ENCODE measurements at regions not wholly inside any gene's neighbourhood (a gene's known extent, or its start where the extent isn't known, plus 50 kb on each side); places are given as distances from the start of the nearest gene placed in this dataset.
A peak's percentile ranks its signal among the peaks of the same experiment; 100 is the strongest.

GRCh38 chr6:27592481-27593199, 119.7 kb upstream of the ZNF184 start (continued):
- TF ChIP-seq ZNF615 (CRISPR knock-in tag; IDR thresholded peaks at IDR 0.05; ENCODE audit: borderline replicate concordance) (no peak), ELF3 (CRISPR knock-in tag; IDR thresholded peaks at IDR 0.05) (peak; percentile 89), KLF13 (CRISPR knock-in tag; IDR thresholded peaks at IDR 0.05) (no peak), ATRX (CRISPR knock-in tag; IDR thresholded peaks at IDR 0.05; ENCODE audit: borderline replicate concordance) (no peak), ISL2 (CRISPR knock-in tag; IDR thresholded peaks at IDR 0.05) (0 out of 2 replicates have a peak, but pooled peaks have one; percentile 26), KLF6 (CRISPR knock-in tag; IDR thresholded peaks at IDR 0.05) (peak; percentile 45; the same call in 1 of the 2 replicates), TRIM22 (IDR thresholded peaks at IDR 0.05) (no peak), ZNF33B (CRISPR knock-in tag; IDR thresholded peaks at IDR 0.05) (no peak), ZMAT5 (CRISPR knock-in tag; IDR thresholded peaks at IDR 0.05; ENCODE audit: borderline replicate concordance, low read depth) (no peak), HMGXB3 (CRISPR knock-in tag; IDR thresholded peaks at IDR 0.05; ENCODE audit: borderline replicate concordance) (peak; percentile 53; the same call in 1 of the 2 replicates), ZNF138 (CRISPR knock-in tag; IDR thresholded peaks at IDR 0.05; ENCODE audit: low read depth) (0 out of 2 replicates have a peak, but pooled peaks have one; percentile 85), ZNF773 (CRISPR knock-in tag; IDR thresholded peaks at IDR 0.05; ENCODE audit: borderline replicate concordance) (no peak), NFKBIZ (CRISPR knock-in tag; IDR thresholded peaks at IDR 0.05) (peak; percentile 54; the same call in 1 of the 2 replicates), ZNF235 (CRISPR knock-in tag; IDR thresholded peaks at IDR 0.05; ENCODE audit: borderline replicate concordance) (no peak), KDM4B (CRISPR knock-in tag; IDR thresholded peaks at IDR 0.05) (peak; percentile 93; the same call in 1 of the 2 replicates), PTBP1 (IDR thresholded peaks at IDR 0.05; ENCODE audit: low read depth, low read length, poor library complexity, severe bottlenecking) (no peak), ZNF740 (CRISPR knock-in tag; IDR thresholded peaks at IDR 0.05) (no peak), ZNF512B (CRISPR knock-in tag; IDR thresholded peaks at IDR 0.05; ENCODE audit: borderline replicate concordance) (peak; percentile 98), ZNF772 (CRISPR knock-in tag; IDR thresholded peaks at IDR 0.05) (peak; percentile 94; the same call in 1 of the 2 replicates)

Measured in HepG2 (cell line).